ENCODE measurements at regions not wholly inside any gene's neighbourhood (a gene's known extent, or its start where the extent isn't known, plus 50 kb on each side); places are given as distances from the start of the nearest gene placed in this dataset.

- Histone ChIP-seq H3K27ac (ENCODE audit: low read depth in 1 of 3, low read length in 2 of 3) (no peak overlapping the region), H3K9me3 (ENCODE audit: control insufficient read depth in 2 of 2, insufficient read depth in 1 of 2, low read depth in 1 of 2, low read length in 1 of 2) (no peaks in the 10 kb centered on the region), H3K27me3 (ENCODE audit: control insufficient read depth in 3 of 3, insufficient read depth in 3 of 3, low read length in 3 of 3) (peaks cover 0 to 16% (median 0%) of the 10 kb centered on the region in 3 donors), H3K4me3 (ENCODE audit: low read depth in 1 of 3, low read length in 3 of 3) (peak overlapping the region in 1 of 3 donors; percentile 45), H3K36me3 (ENCODE audit: control insufficient read depth in 3 of 3, insufficient read depth in 2 of 3, low read depth in 1 of 3, low read length in 3 of 3) (no peaks in the 10 kb centered on the region), H3K4me1 (ENCODE audit: control insufficient read depth in 3 of 3, insufficient read depth in 2 of 3, low read depth in 1 of 3, low read length in 2 of 3) (no peaks in the 10 kb centered on the region)
- FAIRE-seq, result no peak
- 7 to 9% (median 8%) methylated on average over 48 of the region's 48 CpGs for WGBS, 3 donors
- DNase-seq, result peak in 1 of 2 donors; percentile 37
Measured at GRCh38 chr14:26204728-26205479, 392.9 kb downstream of the NOVA1 start.

GRCh38 chr14:26204366-26204727 lies 393.5 kb downstream of the NOVA1 start:
- H3K36me3 ChIP-seq (ENCODE audit: control insufficient read depth in 3 of 3, insufficient read depth in 2 of 3, low read depth in 1 of 3, low read length in 3 of 3), result no peaks in the 10 kb centered on the region
- FAIRE-seq (no peak), DNase-seq (no peak)
- WGBS, 3 donors, result 42 to 49% (median 42%) methylated on average over 5 of the region's 5 CpGs
- H3K27me3 ChIP-seq (ENCODE audit: control insufficient read depth in 3 of 3, insufficient read depth in 3 of 3, low read length in 3 of 3), result peaks cover 0 to 16% (median 0%) of the 10 kb centered on the region in 3 donors
- no peaks in the 10 kb centered on the region for H3K9me3 ChIP-seq (ENCODE audit: control insufficient read depth in 2 of 2, insufficient read depth in 1 of 2, low read depth in 1 of 2, low read length in 1 of 2)
- no peak overlapping the region for H3K27ac ChIP-seq (ENCODE audit: low read depth in 1 of 3, low read length in 2 of 3)
- no peaks in the 10 kb centered on the region for H3K4me1 ChIP-seq (ENCODE audit: control insufficient read depth in 3 of 3, insufficient read depth in 2 of 3, low read depth in 1 of 3, low read length in 2 of 3)
- H3K4me3 ChIP-seq (ENCODE audit: low read depth in 1 of 3, low read length in 3 of 3), result no peak overlapping the region

- H3K4me1 ChIP-seq (ENCODE audit: control insufficient read depth in 3 of 3, insufficient read depth in 2 of 3, low read depth in 1 of 3, low read length in 2 of 3), result no peaks in the 10 kb centered on the region
- H3K4me3 ChIP-seq (ENCODE audit: low read depth in 1 of 3, low read length in 3 of 3), result no peak overlapping the region
- DNase-seq (no peak), FAIRE-seq (no peak)
- peaks cover 0 to 8% (median 0%) of the 10 kb centered on the region in 3 donors for H3K27me3 ChIP-seq (ENCODE audit: control insufficient read depth in 3 of 3, insufficient read depth in 3 of 3, low read length in 3 of 3)
- no peaks in the 10 kb centered on the region for H3K36me3 ChIP-seq (ENCODE audit: control insufficient read depth in 3 of 3, insufficient read depth in 2 of 3, low read depth in 1 of 3, low read length in 3 of 3)
- H3K9me3 ChIP-seq (ENCODE audit: control insufficient read depth in 2 of 2, insufficient read depth in 1 of 2, low read depth in 1 of 2, low read length in 1 of 2), result no peaks in the 10 kb centered on the region
- H3K27ac ChIP-seq (ENCODE audit: low read depth in 1 of 3, low read length in 2 of 3), result no peak overlapping the region
- WGBS, 3 donors, result 82 to 91% (median 84%) methylated on average over 3 of the region's 3 CpGs
Measured at GRCh38 chr14:26200687-26201086, 397.1 kb downstream of the NOVA1 start.

DNA sequence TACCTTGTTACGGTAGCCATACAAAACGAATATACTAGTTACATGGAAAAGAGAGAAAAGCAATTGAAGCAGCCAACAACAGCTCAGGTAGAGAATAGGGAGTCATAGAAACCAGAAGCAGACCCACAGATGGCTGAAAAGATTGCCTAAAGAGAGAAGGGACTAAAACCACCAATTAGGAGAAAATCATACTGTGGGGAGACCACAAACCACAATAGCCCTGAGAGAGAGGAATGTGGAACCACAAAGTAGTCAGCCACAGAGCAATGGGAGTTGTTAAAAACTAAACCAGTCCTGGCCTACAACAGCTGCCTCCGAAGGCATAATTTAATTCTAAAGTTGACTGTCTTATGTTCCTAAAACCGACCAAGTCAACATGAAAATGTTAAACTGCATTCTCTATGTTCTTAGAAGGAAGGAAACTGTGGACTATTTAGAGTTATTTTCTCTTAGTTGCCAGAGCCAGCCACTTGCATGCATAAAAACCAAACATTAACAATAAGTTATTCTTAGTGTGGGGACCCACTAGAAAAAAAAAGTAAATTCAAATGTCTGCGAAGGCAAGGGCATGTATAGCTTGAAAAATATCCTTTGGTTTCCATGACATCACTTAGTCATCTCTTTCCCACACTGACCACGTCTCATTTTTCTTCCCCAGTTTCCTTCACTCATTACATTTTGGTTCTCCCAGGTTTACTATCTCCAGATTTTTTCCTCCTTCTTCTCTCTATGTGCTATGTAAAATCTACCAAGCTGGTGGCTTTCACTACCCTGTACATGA lies 398.1 kb downstream of the NOVA1 start:
- Histone ChIP-seq H3K4me3 (ENCODE audit: low read depth in 1 of 3, low read length in 3 of 3) (no peak overlapping the region), H3K4me1 (ENCODE audit: control insufficient read depth in 3 of 3, insufficient read depth in 2 of 3, low read depth in 1 of 3, low read length in 2 of 3) (no peaks in the 10 kb centered on the region), H3K27ac (ENCODE audit: low read depth in 1 of 3, low read length in 2 of 3) (no peak overlapping the region), H3K27me3 (ENCODE audit: control insufficient read depth in 3 of 3, insufficient read depth in 3 of 3, low read length in 3 of 3) (peaks cover 0 to 2% (median 0%) of the 10 kb centered on the region in 3 donors), H3K9me3 (ENCODE audit: control insufficient read depth in 2 of 2, insufficient read depth in 1 of 2, low read depth in 1 of 2, low read length in 1 of 2) (no peaks in the 10 kb centered on the region), H3K36me3 (ENCODE audit: control insufficient read depth in 3 of 3, insufficient read depth in 2 of 3, low read depth in 1 of 3, low read length in 3 of 3) (no peaks in the 10 kb centered on the region)
- no peak for DNase-seq
- WGBS, 3 donors, result 61 to 75% (median 64%) methylated on average over 6 of the region's 6 CpGs
- no peak for FAIRE-seq

DNA sequence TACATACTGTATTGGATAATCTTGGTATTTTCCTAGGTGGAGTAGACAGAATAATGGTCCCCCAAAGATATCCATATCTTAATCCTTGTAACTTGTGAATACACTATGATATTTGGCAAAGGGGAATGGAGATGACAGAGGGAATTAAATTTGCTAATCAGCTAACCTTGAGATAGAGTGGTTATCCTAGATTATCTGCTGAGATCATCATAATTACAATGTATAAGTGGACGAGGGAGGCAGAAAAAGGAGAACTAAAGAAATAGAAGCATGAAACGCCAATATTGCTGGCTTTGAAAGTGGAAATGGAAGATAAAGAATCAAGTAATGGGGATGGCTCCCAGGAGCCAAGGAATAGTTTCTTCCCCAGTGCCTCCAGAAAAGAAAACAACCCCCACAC lies 398.7 kb downstream of the NOVA1 start:
- H3K9me3 ChIP-seq (ENCODE audit: control insufficient read depth in 2 of 2, insufficient read depth in 1 of 2, low read depth in 1 of 2, low read length in 1 of 2), result no peaks in the 10 kb centered on the region
- H3K4me1 ChIP-seq (ENCODE audit: control insufficient read depth in 3 of 3, insufficient read depth in 2 of 3, low read depth in 1 of 3, low read length in 2 of 3), result no peaks in the 10 kb centered on the region
- H3K36me3 ChIP-seq (ENCODE audit: control insufficient read depth in 3 of 3, insufficient read depth in 2 of 3, low read depth in 1 of 3, low read length in 3 of 3), result no peaks in the 10 kb centered on the region
- 55 to 58% (median 56%) methylated on average over 2 of the region's 2 CpGs for WGBS, 3 donors
- H3K27ac ChIP-seq (ENCODE audit: low read depth in 1 of 3, low read length in 2 of 3), result no peak overlapping the region
- no peak overlapping the region for H3K4me3 ChIP-seq (ENCODE audit: low read depth in 1 of 3, low read length in 3 of 3)
- DNase-seq, result no peak
- no peak for FAIRE-seq
- H3K27me3 ChIP-seq (ENCODE audit: control insufficient read depth in 3 of 3, insufficient read depth in 3 of 3, low read length in 3 of 3), result no peaks in the 10 kb centered on the region

DNA sequence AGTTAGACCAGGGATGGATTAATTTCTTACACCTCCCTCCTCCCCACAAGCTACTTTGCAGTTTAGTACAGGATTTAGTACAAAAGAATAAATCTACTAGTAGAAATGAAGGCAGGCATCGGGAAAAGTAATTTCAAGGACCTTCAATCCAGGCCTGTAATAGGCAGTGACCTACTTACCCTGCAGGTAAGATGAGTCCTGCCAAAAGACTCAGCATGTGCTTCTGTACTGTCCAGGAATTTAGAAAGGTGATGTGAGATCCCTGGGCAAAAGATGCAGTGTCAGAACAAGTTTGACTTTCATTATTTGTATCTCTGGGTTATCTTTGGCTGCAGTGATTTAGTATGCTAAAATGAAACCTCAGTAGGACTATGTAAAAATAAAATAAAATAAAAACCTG lies 403.0 kb downstream of the NOVA1 start:
- Histone ChIP-seq H3K27me3 (ENCODE audit: control insufficient read depth in 3 of 3, insufficient read depth in 3 of 3, low read length in 3 of 3) (no peaks in the 10 kb centered on the region), H3K4me3 (ENCODE audit: low read depth in 1 of 3, low read length in 3 of 3) (no peak overlapping the region), H3K4me1 (ENCODE audit: control insufficient read depth in 3 of 3, insufficient read depth in 2 of 3, low read depth in 1 of 3, low read length in 2 of 3) (no peaks in the 10 kb centered on the region), H3K27ac (ENCODE audit: low read depth in 1 of 3, low read length in 2 of 3) (no peak overlapping the region), H3K9me3 (ENCODE audit: control insufficient read depth in 2 of 2, insufficient read depth in 1 of 2, low read depth in 1 of 2, low read length in 1 of 2) (no peaks in the 10 kb centered on the region), H3K36me3 (ENCODE audit: control insufficient read depth in 3 of 3, insufficient read depth in 2 of 3, low read depth in 1 of 3, low read length in 3 of 3) (no peaks in the 10 kb centered on the region)
- FAIRE-seq (no peak), DNase-seq (no peak)
- WGBS, 3 donors, result 92 to 97% (median 93%) methylated on average over 1 of the region's 1 CpG

DNA sequence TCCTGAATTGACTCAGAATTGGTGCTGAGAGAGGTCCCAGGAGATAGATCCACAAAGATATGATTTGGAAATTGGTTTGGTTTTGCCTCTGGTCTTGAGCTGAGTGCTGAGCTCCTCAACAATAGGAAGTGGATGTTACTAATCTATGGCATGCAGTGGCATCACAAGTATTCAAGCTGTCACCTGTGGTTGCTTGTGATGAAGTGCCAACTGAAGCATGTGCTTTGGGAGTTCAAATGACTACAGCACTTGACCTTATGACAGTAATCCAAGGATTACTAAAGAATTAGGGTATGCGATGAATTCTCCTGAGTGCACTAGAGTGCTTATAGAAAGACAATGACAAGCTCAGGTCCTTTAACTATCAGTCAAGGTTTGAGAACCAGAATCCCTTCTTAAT lies 406.2 kb downstream of the NOVA1 start:
- H3K27ac ChIP-seq (ENCODE audit: low read depth in 1 of 3, low read length in 2 of 3), result no peak overlapping the region
- H3K36me3 ChIP-seq (ENCODE audit: control insufficient read depth in 3 of 3, insufficient read depth in 2 of 3, low read depth in 1 of 3, low read length in 3 of 3), result no peaks in the 10 kb centered on the region
- 84 to 97% (median 94%) methylated on average over 1 of the region's 1 CpG for WGBS, 3 donors
- H3K27me3 ChIP-seq (ENCODE audit: control insufficient read depth in 3 of 3, insufficient read depth in 3 of 3, low read length in 3 of 3), result no peaks in the 10 kb centered on the region
- FAIRE-seq, result no peak
- H3K4me1 ChIP-seq (ENCODE audit: control insufficient read depth in 3 of 3, insufficient read depth in 2 of 3, low read depth in 1 of 3, low read length in 2 of 3), result no peaks in the 10 kb centered on the region
- DNase-seq, result no peak
- no peak overlapping the region for H3K4me3 ChIP-seq (ENCODE audit: low read depth in 1 of 3, low read length in 3 of 3)
- H3K9me3 ChIP-seq (ENCODE audit: control insufficient read depth in 2 of 2, insufficient read depth in 1 of 2, low read depth in 1 of 2, low read length in 1 of 2), result no peaks in the 10 kb centered on the region

GRCh38 chr14:26191123-26191522 lies 406.7 kb downstream of the NOVA1 start:
- H3K27me3 ChIP-seq (ENCODE audit: control insufficient read depth in 3 of 3, insufficient read depth in 3 of 3, low read length in 3 of 3), result no peaks in the 10 kb centered on the region
- DNase-seq (peak in 1 of 2 donors; percentile 6), FAIRE-seq (no peak)
- 52 to 65% (median 57%) methylated on average over 4 of the region's 4 CpGs for WGBS, 3 donors
- H3K9me3 ChIP-seq (ENCODE audit: control insufficient read depth in 2 of 2, insufficient read depth in 1 of 2, low read depth in 1 of 2, low read length in 1 of 2), result no peaks in the 10 kb centered on the region
- H3K4me1 ChIP-seq (ENCODE audit: control insufficient read depth in 3 of 3, insufficient read depth in 2 of 3, low read depth in 1 of 3, low read length in 2 of 3), result no peaks in the 10 kb centered on the region
- no peak overlapping the region for H3K4me3 ChIP-seq (ENCODE audit: low read depth in 1 of 3, low read length in 3 of 3)
- H3K27ac ChIP-seq (ENCODE audit: low read depth in 1 of 3, low read length in 2 of 3), result no peak overlapping the region
- H3K36me3 ChIP-seq (ENCODE audit: control insufficient read depth in 3 of 3, insufficient read depth in 2 of 3, low read depth in 1 of 3, low read length in 3 of 3), result no peaks in the 10 kb centered on the region

Data from small intestine (tissue), 7 donors.